ENCODE measurements at regions not wholly inside any gene's neighbourhood (a gene's known extent, or its start where the extent isn't known, plus 50 kb on each side); places are given as distances from the start of the nearest gene placed in this dataset.

GRCh38 chr20:4352348-4352747, 103.3 kb upstream of the ADRA1D start:
- TF ChIP-seq, protein P1, sequence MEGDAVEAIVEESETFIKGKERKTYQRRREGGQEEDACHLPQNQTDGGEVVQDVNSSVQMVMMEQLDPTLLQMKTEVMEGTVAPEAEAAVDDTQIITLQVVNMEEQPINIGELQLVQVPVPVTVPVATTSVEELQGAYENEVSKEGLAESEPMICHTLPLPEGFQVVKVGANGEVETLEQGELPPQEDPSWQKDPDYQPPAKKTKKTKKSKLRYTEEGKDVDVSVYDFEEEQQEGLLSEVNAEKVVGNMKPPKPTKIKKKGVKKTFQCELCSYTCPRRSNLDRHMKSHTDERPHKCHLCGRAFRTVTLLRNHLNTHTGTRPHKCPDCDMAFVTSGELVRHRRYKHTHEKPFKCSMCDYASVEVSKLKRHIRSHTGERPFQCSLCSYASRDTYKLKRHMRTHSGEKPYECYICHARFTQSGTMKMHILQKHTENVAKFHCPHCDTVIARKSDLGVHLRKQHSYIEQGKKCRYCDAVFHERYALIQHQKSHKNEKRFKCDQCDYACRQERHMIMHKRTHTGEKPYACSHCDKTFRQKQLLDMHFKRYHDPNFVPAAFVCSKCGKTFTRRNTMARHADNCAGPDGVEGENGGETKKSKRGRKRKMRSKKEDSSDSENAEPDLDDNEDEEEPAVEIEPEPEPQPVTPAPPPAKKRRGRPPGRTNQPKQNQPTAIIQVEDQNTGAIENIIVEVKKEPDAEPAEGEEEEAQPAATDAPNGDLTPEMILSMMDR (IDR thresholded peaks at IDR 0.05), result no peak
- no peak for TF ChIP-seq POLR2A (IDR thresholded peaks at IDR 0.05)
